ENCODE measurements at regions not wholly inside any gene's neighbourhood (a gene's known extent, or its start where the extent isn't known, plus 50 kb on each side); places are given as distances from the start of the nearest gene placed in this dataset.

DNA sequence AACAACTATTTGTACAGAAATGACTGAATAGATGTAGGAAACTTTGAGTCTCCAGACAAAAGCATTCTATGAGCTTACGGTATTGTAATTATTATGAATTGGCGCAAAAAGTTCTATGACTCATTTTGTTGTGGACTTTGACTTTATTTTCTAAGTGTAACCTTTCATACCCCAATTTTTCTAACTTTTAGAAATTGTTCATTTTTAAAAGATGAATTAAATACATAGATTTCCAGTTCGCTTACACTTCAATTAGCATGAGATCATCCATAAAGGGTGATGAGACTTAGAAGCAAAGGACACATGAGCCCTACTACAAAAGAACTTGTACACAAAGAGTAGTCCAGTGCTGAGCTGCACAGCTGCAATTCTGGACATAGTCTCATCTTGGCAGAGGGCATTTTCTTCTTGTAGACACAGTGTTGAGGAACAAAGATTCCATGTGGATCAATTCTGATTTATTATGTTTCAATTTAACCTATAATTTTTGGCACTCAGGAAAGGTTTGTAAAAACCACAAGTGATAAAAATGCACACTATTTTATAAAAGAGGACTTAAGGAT, 431.1 kb downstream of the LRRIQ3 start:
- H3K36me3 Mint-ChIP-seq (ENCODE audit: low read depth): no peaks in the 10 kb centered on the region
- H3K9me3 Mint-ChIP-seq: no peaks in the 10 kb centered on the region
- H3K4me3 Mint-ChIP-seq: no peak overlapping the region
- no peaks in the 10 kb centered on the region for H3K4me1 Mint-ChIP-seq
- no peaks in the 10 kb centered on the region for H3K27me3 Mint-ChIP-seq (ENCODE audit: low read depth)
- TF ChIP-seq CTCF (conservative IDR thresholded peaks at IDR 0.05): no peak
- H3K27ac Mint-ChIP-seq (ENCODE audit: unreplicated experiment): no peak overlapping the region
- no peak for DNase-seq (ENCODE audit: low read depth, low spot score)

- H3K36me3 Mint-ChIP-seq (ENCODE audit: low read depth): no peaks in the 10 kb centered on the region
- H3K9me3 Mint-ChIP-seq: no peaks in the 10 kb centered on the region
These were observed 432.3 kb downstream of the LRRIQ3 start for GRCh38 chr1:73765551-73766233.

GRCh38 chr1:73761559-73761958, 436.4 kb downstream of the LRRIQ3 start:
- Mint-ChIP-seq H3K4me1 (peaks cover 4% of the 10 kb centered on the region), H3K4me3 (no peak overlapping the region), H3K27me3 (ENCODE audit: low read depth) (no peaks in the 10 kb centered on the region), H3K36me3 (ENCODE audit: low read depth) (no peaks in the 10 kb centered on the region), H3K9me3 (no peaks in the 10 kb centered on the region), H3K27ac (ENCODE audit: unreplicated experiment) (no peak overlapping the region)
- no peak for DNase-seq (ENCODE audit: low read depth, low spot score)
- no peak for TF ChIP-seq CTCF (conservative IDR thresholded peaks at IDR 0.05)

More at GRCh38 chr1:73765551-73766233, 432.3 kb downstream of the LRRIQ3 start:
- no peak overlapping the region for H3K27ac Mint-ChIP-seq (ENCODE audit: unreplicated experiment)
- no peak overlapping the region for H3K4me3 Mint-ChIP-seq
- no peak for DNase-seq (ENCODE audit: low read depth, low spot score)
- TF ChIP-seq CTCF (conservative IDR thresholded peaks at IDR 0.05): no peak
- H3K4me1 Mint-ChIP-seq: no peaks in the 10 kb centered on the region
- H3K27me3 Mint-ChIP-seq (ENCODE audit: low read depth): no peaks in the 10 kb centered on the region

DNA sequence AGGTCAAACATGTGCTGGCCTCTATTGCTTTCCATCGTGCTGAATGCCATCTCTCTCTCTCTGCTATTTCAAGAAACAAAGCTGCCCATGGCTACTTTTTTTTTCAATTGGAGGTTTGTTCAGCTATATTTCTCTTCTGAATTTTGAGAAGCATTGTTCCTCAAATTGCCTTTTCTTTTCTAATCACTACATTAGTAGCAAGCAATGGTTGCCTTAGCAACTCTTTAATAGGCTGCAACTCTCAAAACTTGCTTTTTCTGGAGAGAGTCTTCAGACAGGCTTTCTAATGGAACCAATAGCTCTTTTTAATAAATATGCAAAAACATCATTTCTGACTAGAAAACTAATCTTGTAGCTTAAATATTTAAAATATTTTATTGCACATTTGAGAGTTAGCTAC, 439.0 kb downstream of the LRRIQ3 start:
- no peaks in the 10 kb centered on the region for H3K27me3 Mint-ChIP-seq (ENCODE audit: low read depth)
- H3K27ac Mint-ChIP-seq (ENCODE audit: unreplicated experiment): no peak overlapping the region
- DNase-seq (ENCODE audit: low read depth, low spot score): no peak
- H3K4me1 Mint-ChIP-seq: peaks cover 4% of the 10 kb centered on the region
- no peak overlapping the region for H3K4me3 Mint-ChIP-seq
- H3K36me3 Mint-ChIP-seq (ENCODE audit: low read depth): no peaks in the 10 kb centered on the region
- H3K9me3 Mint-ChIP-seq: no peaks in the 10 kb centered on the region
- no peak for TF ChIP-seq CTCF (conservative IDR thresholded peaks at IDR 0.05)

DNA sequence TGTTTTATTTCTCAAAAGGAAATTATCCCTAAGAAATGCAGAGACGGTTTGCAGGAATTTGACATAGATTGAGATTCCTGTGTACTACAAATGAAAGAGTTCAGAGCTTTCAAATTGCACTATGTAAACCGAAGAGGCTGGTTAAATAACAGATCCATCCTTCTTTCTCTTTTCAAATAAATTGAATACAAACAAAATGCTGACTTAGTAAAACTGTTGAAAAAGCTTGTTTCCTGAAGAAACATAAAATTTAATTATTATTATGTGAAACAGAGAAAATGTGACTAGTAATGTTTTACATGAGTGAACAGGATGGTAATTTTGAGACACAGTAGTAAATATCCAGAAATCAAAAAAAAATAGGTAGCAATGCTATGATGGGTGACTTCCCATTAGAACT, 441.2 kb downstream of the LRRIQ3 start:
- DNase-seq (ENCODE audit: low read depth, low spot score): no peak
- no peak for TF ChIP-seq CTCF (conservative IDR thresholded peaks at IDR 0.05)
- no peak overlapping the region for H3K27ac Mint-ChIP-seq (ENCODE audit: unreplicated experiment)
- no peaks in the 10 kb centered on the region for H3K27me3 Mint-ChIP-seq (ENCODE audit: low read depth)
- H3K36me3 Mint-ChIP-seq (ENCODE audit: low read depth): no peaks in the 10 kb centered on the region
- no peaks in the 10 kb centered on the region for H3K9me3 Mint-ChIP-seq
- H3K4me1 Mint-ChIP-seq: peaks cover 4% of the 10 kb centered on the region
- H3K4me3 Mint-ChIP-seq: no peak overlapping the region

All from neural crest cell (in vitro differentiated cells).